ENCODE measurements at regions not wholly inside any gene's neighbourhood (a gene's known extent, or its start where the extent isn't known, plus 50 kb on each side); places are given as distances from the start of the nearest gene placed in this dataset.

- TF ChIP-seq CTCF (IDR thresholded peaks at IDR 0.05) (no peak), POLR2A (IDR thresholded peaks at IDR 0.05) (no peak)
Observed at GRCh38 chr6:81487489-81487888, 265.0 kb downstream of the TENT5A start.

Measured in lower leg skin (tissue), 3 donors.